GM23338 (cell line): ENCODE measurements at regions not wholly inside any gene's neighbourhood (a gene's known extent, or its start where the extent isn't known, plus 50 kb on each side); places are given as distances from the start of the nearest gene placed in this dataset.

Experiments
- CTCF ChIP-seq, 2 experiments: fragments of 200-600 bp in 1 of 2; sonication (generic) in 1 of 2; conservative IDR thresholded peaks; 2 replicates each; pipeline versions ENCODE4 v1.5.1 to v1.6.1; 2016 to 2017; ENCODE audit warnings: antibody characterized with exemption in 2 of 2, low read depth in 2 of 2, mild to moderate bottlenecking in 2 of 2, moderate library complexity in 1 of 2
- EZH2 ChIP-seq: fragments of 200-600 bp; sonication (generic); IDR thresholded peaks from one replicate; pipeline ENCODE4 v1.8.0; 2017; ENCODE audit warnings: antibody characterized with exemption, mild to moderate bottlenecking, low read depth; ENCODE audit not compliant: unreplicated experiment
- EZH2phosphoT487 ChIP-seq: fragments of 200-600 bp; sonication (generic); IDR thresholded peaks from one replicate; pipeline ENCODE4 v1.8.1; 2018; ENCODE audit warnings: antibody characterized with exemption; ENCODE audit not compliant: unreplicated experiment
- JUNB ChIP-seq: IDR thresholded peaks from one replicate; pipeline ENCODE4 v1.6.1; 2016; ENCODE audit warnings: antibody characterized with exemption; ENCODE audit not compliant: unreplicated experiment
- POLR2AphosphoS5 ChIP-seq: IDR thresholded peaks from 2 replicates; pipeline ENCODE4 v1.6.1; 2016; ENCODE audit warnings: antibody characterized with exemption, low read depth
- REST ChIP-seq: IDR thresholded peaks from one replicate; pipeline ENCODE4 v1.6.1; 2018; ENCODE audit warnings: antibody characterized with exemption; ENCODE audit not compliant: unreplicated experiment
- STAT1 ChIP-seq: IDR thresholded peaks from one replicate; pipeline ENCODE4 v1.6.1; 2016; ENCODE audit warnings: antibody characterized with exemption; ENCODE audit not compliant: unreplicated experiment
- ZNF114 ChIP-seq: fragments of 250-450 bp; sonication (Bioruptor Pico); IDR thresholded peaks from 2 replicates; pipeline ENCODE4 v1.5.0; 2020; ENCODE audit warnings: mild to moderate bottlenecking, moderate library complexity

GRCh38 chr6:71582820-71583219 is 294.2 kb downstream of the OGFRL1 start:
- TF ChIP-seq STAT1 (no peak), REST (no peak), CTCF (conservative IDR thresholded peaks at IDR 0.05; ENCODE audit: low read depth in 2 of 2) (no peak), EZH2 (no peak), EZH2phosphoT487 (no peak), POLR2AphosphoS5 (no peak), ZNF114 (CRISPR knock-in tag) (no peak), JUNB (no peak)
